Fibroblast of peridontal ligament (primary cell): ENCODE measurements at regions not wholly inside any gene's neighbourhood (a gene's known extent, or its start where the extent isn't known, plus 50 kb on each side); places are given as distances from the start of the nearest gene placed in this dataset.

ENCODE experiments used
- DNase-seq: peaks from one replicate; pipeline ENCODE4 v3.0.0-alpha.2; 2010; ENCODE audit errors: extremely low read depth

GRCh38 chr10:107733328-107734130 lies 569.0 kb upstream of the SORCS1 start:
- peak; percentile 73 for DNase-seq

- no peak for DNase-seq
These were observed 567.5 kb upstream of the SORCS1 start for GRCh38 chr10:107732045-107732444.

- no peak for DNase-seq
These were observed 564.3 kb upstream of the SORCS1 start for GRCh38 chr10:107728807-107729206.

- peak; percentile 93 for DNase-seq
These were observed 563.3 kb upstream of the SORCS1 start for GRCh38 chr10:107727767-107728317.

GRCh38 chr10:107718864-107719263 lies 554.4 kb upstream of the SORCS1 start:
- DNase-seq = no peak

GRCh38 chr10:107717046-107717445 lies 552.5 kb upstream of the SORCS1 start:
- DNase-seq = no peak

- DNase-seq = no peak
These were observed 551.1 kb upstream of the SORCS1 start for GRCh38 chr10:107715565-107715964.

GRCh38 chr10:107708981-107709380 lies 544.5 kb upstream of the SORCS1 start:
- peak; percentile 23 for DNase-seq

GRCh38 chr10:107706096-107706725 lies 541.7 kb upstream of the SORCS1 start:
- no peak for DNase-seq

GRCh38 chr10:107701943-107702342 lies 537.4 kb upstream of the SORCS1 start:
- DNase-seq = peak; percentile 25

GRCh38 chr10:107692072-107692471 lies 527.6 kb upstream of the SORCS1 start:
- DNase-seq = no peak

GRCh38 chr10:107689323-107689722 lies 524.8 kb upstream of the SORCS1 start:
- peak; percentile 14 for DNase-seq

- peak; percentile 18 for DNase-seq
These were observed 523.2 kb upstream of the SORCS1 start for GRCh38 chr10:107687701-107688100.

GRCh38 chr10:107686095-107686494 lies 521.6 kb upstream of the SORCS1 start:
- no peak for DNase-seq

- no peak for DNase-seq
These were observed 507.5 kb upstream of the SORCS1 start for GRCh38 chr10:107671960-107672359.

- no peak for DNase-seq
These were observed 501.7 kb upstream of the SORCS1 start for GRCh38 chr10:107666214-107666613.

- DNase-seq = no peak
These were observed 501.0 kb upstream of the SORCS1 start for GRCh38 chr10:107665459-107665858.

GRCh38 chr10:107657851-107658250 lies 493.3 kb upstream of the SORCS1 start:
- no peak for DNase-seq

- no peak for DNase-seq
These were observed 492.4 kb upstream of the SORCS1 start for GRCh38 chr10:107656932-107657331.

GRCh38 chr10:107653832-107654287 lies 489.4 kb upstream of the SORCS1 start:
- DNase-seq = peak; percentile 89

- no peak for DNase-seq
These were observed 486.4 kb upstream of the SORCS1 start for GRCh38 chr10:107650939-107651338.

- DNase-seq = no peak
These were observed 484.7 kb upstream of the SORCS1 start for GRCh38 chr10:107649249-107649648.

GRCh38 chr10:107647462-107647861 lies 483.0 kb upstream of the SORCS1 start:
- no peak for DNase-seq
